ENCODE measurements at regions not wholly inside any gene's neighbourhood (a gene's known extent, or its start where the extent isn't known, plus 50 kb on each side); places are given as distances from the start of the nearest gene placed in this dataset.

GRCh38 chr7:115153176-115153575, 231.3 kb downstream of the MDFIC start:
- no TSS peak for BruUV-seq (replicated peaks)
- no peak overlapping the region for H3K4me3 ChIP-seq
- DNase-seq (ENCODE audit: low read depth, low spot score): no peak
- no peak for ATAC-seq
- intact Hi-C loops (cut with micrococcal nuclease; ENCODE audit: unreplicated experiment) (no loop called here), in situ Hi-C loops (cut with MboI) (no loop called here)
- no peak overlapping the region for H3K9ac ChIP-seq (ENCODE audit: control insufficient read depth, insufficient read depth, low read length)
- SMC1A ChIA-PET (ENCODE audit: uncharacterized antibody, unreplicated experiment): interaction anchor here (0.6 to 1.4 kb wide), 2 partner anchors 13 to 288 kb away, joined by 3 to 4 read pairs; no protein-coding TSS in a partner anchor
- POLR2A ChIA-PET: no interaction called here
- H4K20me1 ChIP-seq (ENCODE audit: control insufficient read depth, insufficient read depth): no peaks in the 10 kb centered on the region
- no peaks in the 10 kb centered on the region for H3K4me1 ChIP-seq (ENCODE audit: control insufficient read depth, insufficient read depth, low read length)
- H3K27me3 ChIP-seq (replicated peaks in 1 of 2; ENCODE audit: control insufficient read depth in 2 of 2, insufficient read depth in 2 of 2, low read length in 1 of 2): no peaks in the 10 kb centered on the region
- no peaks in the 10 kb centered on the region for H3K36me3 ChIP-seq (ENCODE audit: control insufficient read depth in 2 of 2, insufficient read depth in 2 of 2, low read length in 1 of 2)
- TF ChIP-seq SUPT20H (IDR thresholded peaks at IDR 0.05; ENCODE audit: borderline replicate concordance, control insufficient read depth, low read depth, low read length) (no peak), SKIL (IDR thresholded peaks at IDR 0.05; ENCODE audit: low read depth, poor library complexity, severe bottlenecking) (no peak), NBN (IDR thresholded peaks at IDR 0.05) (no peak), SMAD5 (IDR thresholded peaks at IDR 0.05; ENCODE audit: low read depth) (no peak), MAX (IDR thresholded peaks at IDR 0.05; ENCODE audit: low read depth, low read length) (no peak), JUNB (IDR thresholded peaks at IDR 0.05) (no peak), SMARCA5 (IDR thresholded peaks at IDR 0.05) (no peak), ZNF622 (IDR thresholded peaks at IDR 0.05) (no peak), RELB (IDR thresholded peaks at IDR 0.05; ENCODE audit: low read depth) (no peak), SREBF2 (IDR thresholded peaks at IDR 0.05; ENCODE audit: low read length) (no peak), NR2C2 (IDR thresholded peaks at IDR 0.05; ENCODE audit: borderline replicate concordance, control insufficient read depth, insufficient read length, low read depth) (no peak), BACH1 (IDR thresholded peaks at IDR 0.05; ENCODE audit: borderline replicate concordance) (no peak), EP300 (IDR thresholded peaks at IDR 0.05; ENCODE audit: borderline replicate concordance in 1 of 2, control insufficient read depth in 1 of 2, low read depth in 2 of 2, low read length in 2 of 2) (no peak), NFXL1 (IDR thresholded peaks at IDR 0.05; ENCODE audit: borderline replicate concordance) (no peak)
- TF ChIP-seq, protein P1, sequence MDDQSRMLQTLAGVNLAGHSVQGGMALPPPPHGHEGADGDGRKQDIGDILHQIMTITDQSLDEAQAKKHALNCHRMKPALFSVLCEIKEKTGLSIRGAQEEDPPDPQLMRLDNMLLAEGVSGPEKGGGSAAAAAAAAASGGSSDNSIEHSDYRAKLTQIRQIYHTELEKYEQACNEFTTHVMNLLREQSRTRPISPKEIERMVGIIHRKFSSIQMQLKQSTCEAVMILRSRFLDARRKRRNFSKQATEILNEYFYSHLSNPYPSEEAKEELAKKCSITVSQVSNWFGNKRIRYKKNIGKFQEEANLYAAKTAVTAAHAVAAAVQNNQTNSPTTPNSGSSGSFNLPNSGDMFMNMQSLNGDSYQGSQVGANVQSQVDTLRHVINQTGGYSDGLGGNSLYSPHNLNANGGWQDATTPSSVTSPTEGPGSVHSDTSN (IDR thresholded peaks at IDR 0.05; ENCODE audit: insufficient replicate concordance, low read depth, low read length): no peak
- no peak for FAIRE-seq
- no peak overlapping the region for H3K4me2 ChIP-seq (ENCODE audit: control insufficient read depth, insufficient read depth)
- no peak overlapping the region for H3K27ac ChIP-seq (ENCODE audit: control insufficient read depth, insufficient read depth)
- RAD21 ChIA-PET (ENCODE audit: unreplicated experiment): no interaction called here
- H2AFZ ChIP-seq (ENCODE audit: control insufficient read depth, low read depth, low read length): no peak overlapping the region
- no peaks in the 10 kb centered on the region for H3K79me2 ChIP-seq (ENCODE audit: control insufficient read depth, insufficient read depth, low read length)
- CTCF ChIA-PET: interaction anchor here (1.1 kb wide), 1 partner anchor 9 kb away, joined by 3 read pairs; no protein-coding TSS in a partner anchor
- WGBS (ENCODE audit: insufficient coverage, insufficient replicate concordance, low lambda C conversion rate, missing lambda C conversion rate): 15% methylated on average over 3 of the region's 3 CpGs
- no peaks in the 10 kb centered on the region for H3K9me3 ChIP-seq (replicated peaks; ENCODE audit: control insufficient read depth, insufficient read depth, low read length)
